ENCODE measurements at regions not wholly inside any gene's neighbourhood (a gene's known extent, or its start where the extent isn't known, plus 50 kb on each side); places are given as distances from the start of the nearest gene placed in this dataset.
"Not testable (repeated sequence)": the region's sequence is repeated elsewhere in the genome, so short reads cannot be mapped to it uniquely, and the experiment has no call there.

DNA sequence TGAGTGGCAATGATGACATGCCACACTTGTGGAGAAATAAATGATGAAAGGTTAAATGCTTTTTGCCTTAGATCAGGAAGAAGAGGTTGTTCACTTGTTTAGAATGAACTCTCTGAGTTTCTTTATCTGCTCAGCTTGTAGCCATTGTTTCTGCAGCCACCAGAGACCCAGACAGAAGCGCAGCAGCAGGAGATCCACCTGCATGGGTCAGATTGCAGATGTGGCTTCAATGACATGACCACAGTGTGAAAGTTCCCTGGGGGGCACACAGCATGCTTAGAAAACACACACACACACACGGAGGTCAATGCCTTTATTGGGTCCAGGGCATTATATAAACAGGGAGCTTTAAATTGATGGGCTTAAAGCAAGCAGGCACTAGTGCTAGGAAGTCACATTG, 129.0 kb upstream of the ZNF658 start:
- not testable (repeated sequence) for DNase-seq

DNA sequence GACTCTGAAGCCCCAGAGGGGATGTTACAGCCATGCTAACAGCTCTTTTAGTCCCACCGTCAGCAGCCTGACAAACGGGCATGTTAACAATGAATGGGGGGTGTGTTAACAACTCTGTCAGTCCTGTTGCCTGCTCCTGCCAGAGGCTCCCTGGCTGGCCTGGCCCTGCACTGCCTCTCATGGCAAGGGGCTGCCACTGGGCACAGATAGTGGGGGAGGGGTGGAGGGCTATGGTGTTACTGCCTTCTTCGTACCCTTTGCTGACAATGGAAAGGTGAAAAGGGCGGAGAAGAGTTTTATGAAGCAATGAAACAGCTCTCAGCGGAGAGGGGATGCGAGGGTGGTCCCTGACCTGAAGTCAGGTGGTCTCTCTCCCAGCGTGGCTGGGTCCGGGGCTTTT, 125.9 kb upstream of the ZNF658 start:
- not testable (repeated sequence) for DNase-seq

DNA sequence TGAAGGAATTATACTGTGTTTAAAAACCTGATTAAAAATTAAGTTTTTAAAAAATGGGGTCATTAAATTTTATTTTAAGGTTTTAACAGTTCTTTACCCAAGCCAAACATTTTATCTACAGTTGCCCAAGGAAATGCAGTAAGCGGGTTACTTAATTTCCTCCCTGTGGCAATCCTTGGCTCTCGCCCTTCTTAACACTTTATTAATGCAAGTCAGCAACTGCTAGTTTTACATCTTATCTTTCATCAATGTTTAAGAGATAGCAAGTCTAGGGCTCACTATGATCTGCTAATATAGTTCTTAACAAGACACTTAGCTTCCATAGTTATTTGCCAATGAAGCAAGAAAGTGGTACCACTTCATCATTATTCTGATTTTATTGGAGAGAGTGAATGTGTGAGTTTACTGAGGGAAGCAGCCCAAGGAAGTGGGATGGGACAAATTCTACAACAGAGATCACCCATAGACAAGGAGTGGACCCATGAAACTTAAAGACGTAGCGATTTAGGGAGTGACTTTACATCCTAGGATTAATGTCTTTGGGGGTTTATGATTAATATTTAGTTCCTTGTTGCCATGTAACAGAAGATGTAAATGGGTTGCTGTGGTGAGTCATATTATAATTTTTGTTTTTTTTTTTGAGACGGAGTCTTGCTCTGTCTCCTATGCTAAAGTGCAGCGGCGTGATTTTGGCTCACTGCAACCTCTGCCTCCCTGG, 120.4 kb upstream of the ZNF658 start:
- not testable (repeated sequence) for DNase-seq

DNA sequence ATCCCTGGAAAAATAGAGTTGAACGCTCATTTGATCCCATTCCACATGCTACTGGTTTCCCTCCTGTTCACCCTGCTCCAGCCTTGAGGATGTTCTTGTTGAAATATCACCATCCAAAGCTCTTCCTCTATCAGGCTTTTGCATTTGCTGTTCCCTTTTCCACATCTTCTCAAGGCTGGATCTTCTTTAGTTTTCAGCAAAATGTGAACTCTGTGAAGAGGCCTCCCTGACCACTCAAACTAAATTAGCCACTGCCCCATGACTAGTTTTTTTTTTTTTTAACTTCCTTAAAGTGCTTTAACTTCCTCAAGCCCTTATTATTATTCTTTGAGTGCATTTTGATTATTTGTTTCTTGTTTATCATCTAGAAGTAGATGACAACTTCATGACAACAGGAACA, 119.3 kb upstream of the ZNF658 start:
- not testable (repeated sequence) for DNase-seq

DNA sequence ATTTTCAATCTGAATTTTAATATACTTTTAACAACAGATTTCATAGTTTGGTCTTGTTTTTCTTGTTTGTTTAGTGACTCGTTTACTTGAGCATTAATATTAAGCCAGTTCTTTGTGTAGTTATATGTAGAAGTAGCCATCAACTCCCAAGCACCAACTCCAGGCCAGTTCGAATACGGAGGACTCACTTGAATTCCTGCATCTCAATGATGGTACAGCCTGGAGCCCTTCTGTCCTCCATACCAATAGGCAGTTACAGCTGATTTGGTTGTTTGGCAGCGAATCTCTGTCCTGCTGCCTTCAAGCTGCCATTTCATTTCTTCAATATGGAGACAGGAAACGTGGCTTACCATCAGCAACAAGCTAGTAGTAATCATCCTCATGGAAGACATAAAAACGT, 118.5 kb upstream of the ZNF658 start:
- not testable (repeated sequence) for DNase-seq

DNA sequence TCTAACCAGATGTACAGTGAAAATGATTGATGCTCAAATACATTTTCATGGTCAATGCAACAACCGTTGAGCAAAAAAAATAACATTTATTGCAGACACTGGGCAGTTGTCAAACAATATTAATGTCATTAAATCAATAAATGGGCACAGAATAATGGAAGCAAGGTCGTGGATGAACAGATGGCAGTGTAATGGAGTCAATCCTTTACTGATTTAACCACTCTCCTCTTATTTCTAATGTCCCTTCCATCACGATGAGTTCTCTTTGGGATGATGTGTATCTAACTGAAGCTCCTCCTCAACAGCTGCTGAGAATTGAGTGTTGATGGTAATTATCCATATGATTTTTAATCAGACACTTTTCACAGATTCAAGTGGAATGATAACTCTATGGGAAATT, 114.9 kb upstream of the ZNF658 start:
- not testable (repeated sequence) for DNase-seq

DNA sequence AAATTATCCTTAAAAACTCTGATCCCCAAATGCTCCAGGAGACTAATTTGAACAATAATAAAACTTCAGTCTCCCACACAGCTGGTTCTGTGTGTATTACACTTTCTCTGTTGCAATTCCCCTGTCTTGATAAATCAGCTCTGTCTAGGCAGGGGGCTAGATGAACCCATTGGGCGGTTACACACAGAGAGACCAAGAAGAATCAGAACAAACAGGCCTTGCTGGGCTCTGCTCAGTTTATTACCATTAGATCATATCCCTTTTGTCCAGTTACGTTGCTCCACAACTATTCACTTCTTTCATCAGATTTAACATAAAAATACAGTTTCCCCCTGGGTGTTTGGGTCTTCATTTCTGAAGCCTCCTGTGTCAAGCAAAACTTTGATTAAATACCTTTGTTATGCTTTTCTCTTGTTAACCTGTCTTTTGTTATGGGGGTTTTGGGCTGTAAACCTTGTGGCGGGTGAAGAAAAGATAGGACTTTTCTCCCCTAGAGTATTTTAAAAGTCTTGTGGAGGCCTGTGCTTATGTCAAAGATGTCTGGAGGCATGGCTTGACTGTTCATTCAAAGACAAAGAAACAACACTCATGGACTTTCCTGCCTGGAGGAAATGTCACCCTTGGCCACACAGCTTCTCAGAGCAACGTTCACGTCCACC, 109.3 kb upstream of the ZNF658 start:
- DNase-seq: not testable (repeated sequence)

DNA sequence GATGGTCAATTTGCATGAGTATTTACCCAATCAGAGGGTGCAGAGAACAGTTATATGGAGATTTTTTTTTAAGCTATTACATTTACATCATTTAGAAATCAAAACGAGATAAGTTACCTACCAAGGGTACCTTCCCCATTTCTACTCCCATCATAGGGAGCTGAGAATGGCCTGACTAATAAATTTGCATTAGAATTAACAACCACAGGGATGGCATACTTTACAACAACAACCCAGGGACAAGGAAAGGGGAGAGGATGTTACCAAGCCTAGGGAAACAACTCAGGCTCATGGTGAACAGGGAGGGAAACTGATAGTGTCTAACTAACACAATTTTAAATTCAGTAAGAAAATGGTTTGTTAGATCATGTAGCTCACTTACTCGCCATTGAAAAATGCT, 105.8 kb upstream of the ZNF658 start:
- not testable (repeated sequence) for DNase-seq

DNA sequence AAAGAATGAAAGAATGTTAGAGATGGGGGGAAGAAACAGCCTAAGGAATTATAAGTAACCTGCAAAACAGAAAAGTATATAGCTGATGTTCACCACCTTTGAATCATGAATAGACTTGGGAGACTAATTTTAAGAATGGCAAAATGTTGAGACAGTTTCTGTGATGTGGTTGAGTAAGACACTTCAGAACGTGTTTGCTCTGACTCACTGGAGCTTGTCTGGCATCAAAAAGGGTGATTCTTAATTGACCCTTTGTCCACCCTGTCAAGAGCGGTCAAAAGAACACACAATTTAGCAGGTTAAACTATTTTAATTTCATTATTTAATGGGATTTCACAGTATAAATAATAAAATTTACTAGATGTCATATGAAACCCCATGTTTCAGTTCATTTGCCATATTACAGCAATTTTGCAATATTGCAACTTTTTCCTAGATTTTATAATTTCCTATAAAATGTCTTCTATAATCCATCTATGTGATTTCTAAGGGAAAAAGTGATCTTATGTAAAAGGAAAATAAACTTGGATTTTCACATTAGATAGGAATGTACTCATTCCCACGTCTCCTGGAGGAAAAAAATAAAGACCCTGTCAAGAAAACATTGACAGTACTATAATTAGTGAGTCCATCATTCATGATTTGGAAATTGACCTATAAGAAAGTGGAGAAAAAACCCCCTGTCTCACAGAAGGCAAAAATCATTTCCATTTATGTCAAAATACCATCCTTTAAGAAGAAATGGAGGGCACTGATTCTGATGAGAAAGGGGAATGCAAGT, 104.6 kb upstream of the ZNF658 start:
- not testable (repeated sequence) for DNase-seq

DNA sequence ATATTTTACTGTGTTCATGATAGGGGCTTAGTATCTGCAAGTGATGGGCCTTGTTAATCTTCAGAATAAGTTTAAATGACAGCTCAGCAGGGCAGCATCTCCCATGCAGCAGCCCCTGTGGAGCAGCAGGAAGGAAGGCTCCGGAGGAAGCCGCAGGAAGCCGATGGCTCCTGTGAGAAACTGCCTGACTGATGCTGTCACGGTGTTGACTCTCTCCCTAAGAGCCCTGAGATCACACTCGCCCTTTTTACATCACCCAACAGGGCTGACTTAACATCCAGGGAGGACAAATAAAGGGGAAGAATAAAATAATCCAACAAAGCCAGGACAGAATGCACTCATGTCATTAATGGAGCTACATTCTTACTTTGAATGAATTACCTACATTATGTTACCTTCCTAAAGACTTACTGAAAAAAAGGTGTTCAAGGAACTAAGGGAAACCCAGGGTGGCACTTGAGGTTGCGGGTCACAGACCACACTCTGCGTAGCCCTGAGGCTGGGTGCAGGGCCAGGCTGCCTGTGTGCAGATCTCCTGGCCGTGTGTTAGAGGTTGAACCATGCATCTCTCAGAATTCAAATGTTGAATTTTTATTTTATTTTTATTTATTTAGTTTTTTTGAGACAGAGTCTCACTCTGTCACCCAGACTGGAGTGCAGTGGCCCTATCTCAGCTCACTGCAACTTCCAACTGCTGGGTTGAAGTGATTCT, 102.5 kb upstream of the ZNF658 start:
- DNase-seq: not testable (repeated sequence)

DNA sequence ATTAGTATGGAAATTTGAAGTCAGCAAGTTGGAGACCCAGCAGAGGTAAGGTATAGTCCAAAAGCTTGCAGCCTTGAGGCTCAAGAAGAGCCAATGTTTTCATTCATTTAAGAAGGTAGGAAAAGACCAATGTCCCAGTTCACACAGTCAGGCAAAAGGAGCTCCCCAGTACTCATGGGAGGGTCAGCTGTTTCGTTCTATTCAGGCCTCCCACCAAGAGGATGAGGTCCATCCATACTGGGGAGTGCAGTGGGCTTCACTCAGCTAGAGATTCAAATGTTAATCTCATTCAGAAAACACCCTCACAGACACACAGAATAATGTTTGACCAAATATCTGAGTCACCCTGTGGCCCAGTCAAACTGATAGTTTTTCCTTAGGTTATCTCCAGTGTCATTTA, 96.9 kb upstream of the ZNF658 start:
- not testable (repeated sequence) for DNase-seq

DNA sequence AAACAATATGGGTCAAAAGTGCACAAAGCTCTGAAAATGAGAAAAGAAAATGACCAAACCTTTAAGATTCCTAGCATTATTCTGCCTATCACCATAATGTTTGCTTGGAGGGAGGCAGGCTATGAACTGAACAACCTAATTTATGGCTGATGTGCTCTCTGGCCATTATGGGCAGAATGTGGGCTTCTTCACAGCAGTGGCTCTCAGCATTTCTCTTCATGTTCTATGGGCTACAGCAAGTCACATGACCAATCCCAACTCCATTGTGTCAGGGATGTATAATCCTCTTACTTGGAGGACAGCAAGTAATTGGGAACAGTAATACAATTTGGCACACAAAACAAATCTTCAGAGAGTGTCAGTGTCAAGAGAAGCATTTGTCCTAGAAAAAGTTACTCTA, 90.3 kb upstream of the ZNF658 start:
- not testable (repeated sequence) for DNase-seq

DNA sequence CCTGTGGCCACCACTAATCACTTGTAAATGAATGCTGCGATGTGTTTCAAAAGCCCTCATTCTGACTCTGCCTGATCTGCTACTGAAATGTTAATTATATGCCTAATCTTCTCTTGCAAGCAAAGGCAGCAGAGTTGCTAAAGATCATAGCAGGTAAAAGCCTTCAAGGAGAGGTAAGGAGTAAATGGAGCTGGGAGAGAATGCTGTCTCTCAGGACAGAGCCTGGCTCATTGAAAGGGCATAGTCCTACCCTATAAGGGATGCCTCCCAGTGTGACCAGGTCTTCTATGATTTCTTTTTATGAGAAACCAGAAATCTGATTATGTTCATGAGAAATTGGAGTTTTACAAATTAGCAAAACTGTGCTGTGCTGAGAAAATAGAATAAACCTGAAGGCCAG, 88.2 kb upstream of the ZNF658 start:
- DNase-seq: not testable (repeated sequence)

DNA sequence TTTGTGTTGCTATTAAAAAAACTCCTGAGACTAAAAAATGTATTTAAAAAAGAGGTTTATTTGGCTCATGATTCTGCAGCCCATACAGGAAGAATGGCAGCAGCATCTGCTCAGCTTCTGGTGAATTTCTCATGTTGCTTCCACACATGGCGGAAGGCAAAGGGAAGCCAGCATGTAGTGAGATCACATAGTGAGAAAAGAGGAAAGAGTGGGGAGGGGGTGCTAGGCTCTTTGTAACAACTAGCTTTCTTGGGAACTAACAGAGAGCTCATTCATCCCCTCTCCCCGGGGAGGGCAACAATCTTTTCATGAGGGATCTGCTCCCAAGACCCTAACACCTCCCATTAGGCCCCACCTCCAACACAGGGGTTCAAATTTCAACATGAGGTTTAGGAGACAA, 87.6 kb upstream of the ZNF658 start:
- DNase-seq: not testable (repeated sequence)

DNA sequence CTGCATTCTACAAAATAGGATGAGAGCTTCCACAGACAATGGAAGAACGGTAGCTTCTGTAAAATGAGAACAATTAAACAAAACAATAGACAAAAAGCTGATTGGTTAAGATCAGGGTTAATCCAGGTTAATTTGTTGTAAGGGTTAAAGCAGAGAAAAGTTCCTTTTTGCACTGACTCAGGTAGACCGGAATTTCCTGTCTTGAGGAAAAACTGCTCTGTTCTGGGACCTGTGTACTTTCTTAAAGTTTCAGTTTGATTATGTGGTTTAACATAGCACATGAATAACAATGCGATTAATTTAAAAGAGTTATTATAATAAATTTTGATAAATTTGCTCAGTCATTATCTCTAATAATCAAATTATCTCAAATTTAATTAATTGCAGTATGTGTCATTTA, 86.5 kb upstream of the ZNF658 start:
- DNase-seq: not testable (repeated sequence)

DNA sequence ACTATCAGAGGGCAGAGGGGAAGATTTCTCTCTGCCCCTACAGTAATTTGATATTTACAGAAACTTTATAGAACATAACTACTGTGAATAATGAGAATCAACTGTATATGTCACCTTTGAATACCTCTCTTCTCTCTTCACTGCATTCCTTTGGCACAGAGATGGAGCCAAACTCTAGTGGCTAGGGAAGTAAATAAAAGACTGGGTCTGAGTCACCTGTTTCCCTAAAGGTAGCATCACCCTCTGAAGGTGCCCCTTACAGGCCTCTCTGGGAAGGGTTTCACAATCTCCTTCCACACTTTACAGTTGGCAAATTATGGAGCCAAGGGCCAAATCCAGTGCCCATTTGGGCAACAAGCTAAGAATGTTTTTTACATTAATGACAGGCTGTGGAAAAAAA, 81.0 kb upstream of the ZNF658 start:
- not testable (repeated sequence) for DNase-seq

DNA sequence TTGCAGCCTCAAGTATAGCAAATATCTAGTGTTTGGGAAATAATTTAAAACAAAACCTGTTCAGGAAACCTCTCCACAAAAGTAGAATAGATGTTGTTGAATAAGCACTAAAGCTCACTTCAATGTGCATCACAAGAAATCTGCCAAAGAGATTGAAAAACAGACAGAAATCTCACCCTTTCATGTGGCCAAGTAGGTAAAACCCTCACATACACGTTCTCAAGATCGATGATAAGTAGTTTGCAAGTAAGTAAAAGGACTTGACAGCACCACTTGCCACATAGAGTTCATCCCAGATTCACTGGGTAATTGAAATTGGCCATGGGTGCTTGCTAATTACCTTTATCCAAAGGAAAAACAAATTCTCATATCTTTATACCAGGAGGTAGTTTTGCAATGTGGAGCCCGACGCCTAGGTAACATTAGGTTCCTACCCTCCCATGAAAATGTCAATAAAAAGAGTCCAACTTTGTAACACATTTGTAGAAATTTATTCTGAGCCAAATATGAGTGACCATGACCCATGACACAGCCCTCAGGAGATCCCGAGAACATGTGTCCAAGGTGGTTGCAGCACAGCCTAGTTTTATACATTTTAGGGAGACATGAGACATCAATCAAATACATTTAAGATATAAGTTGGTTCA, 80.4 kb upstream of the ZNF658 start:
- DNase-seq: not testable (repeated sequence)

DNA sequence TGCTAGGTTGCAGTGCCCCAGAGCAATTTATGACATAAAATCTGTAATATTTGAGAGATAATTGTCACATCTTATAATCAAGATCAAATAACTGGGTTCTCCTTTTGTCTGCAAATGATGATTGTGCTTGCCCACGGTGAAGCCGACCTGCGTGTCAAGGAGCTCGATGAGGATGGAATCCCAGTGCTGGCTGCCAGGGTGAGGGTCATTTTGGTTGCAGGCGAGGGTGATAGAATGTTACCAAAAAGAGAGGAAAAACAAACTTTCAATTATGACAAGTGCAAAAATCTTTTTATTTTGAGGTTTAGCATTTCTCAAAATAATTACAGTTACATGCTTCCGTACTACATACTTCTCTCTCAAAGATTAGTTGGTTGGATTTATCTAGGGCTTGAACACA, 76.4 kb upstream of the ZNF658 start:
- DNase-seq: not testable (repeated sequence)

DNA sequence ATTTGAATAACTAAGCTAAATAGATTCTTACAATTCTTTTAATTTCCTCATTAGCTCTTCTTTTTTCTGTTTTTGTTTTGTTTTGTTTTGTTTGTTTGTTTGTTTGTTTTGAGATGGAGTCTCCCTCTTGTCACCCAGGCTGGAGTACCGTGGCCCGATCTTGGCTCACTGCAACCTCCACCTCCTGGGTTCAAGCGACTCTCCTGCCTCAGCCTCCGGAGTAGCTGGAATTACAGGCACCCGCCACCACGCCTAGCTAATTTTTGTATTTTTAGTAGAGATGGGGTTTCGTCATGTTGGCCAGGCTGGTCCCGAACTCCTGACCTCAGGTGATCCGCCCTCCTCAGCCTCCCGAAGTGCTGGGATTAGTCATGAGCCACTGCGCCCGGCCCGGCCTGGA, 70.7 kb upstream of the ZNF658 start:
- DNase-seq: not testable (repeated sequence)

DNA sequence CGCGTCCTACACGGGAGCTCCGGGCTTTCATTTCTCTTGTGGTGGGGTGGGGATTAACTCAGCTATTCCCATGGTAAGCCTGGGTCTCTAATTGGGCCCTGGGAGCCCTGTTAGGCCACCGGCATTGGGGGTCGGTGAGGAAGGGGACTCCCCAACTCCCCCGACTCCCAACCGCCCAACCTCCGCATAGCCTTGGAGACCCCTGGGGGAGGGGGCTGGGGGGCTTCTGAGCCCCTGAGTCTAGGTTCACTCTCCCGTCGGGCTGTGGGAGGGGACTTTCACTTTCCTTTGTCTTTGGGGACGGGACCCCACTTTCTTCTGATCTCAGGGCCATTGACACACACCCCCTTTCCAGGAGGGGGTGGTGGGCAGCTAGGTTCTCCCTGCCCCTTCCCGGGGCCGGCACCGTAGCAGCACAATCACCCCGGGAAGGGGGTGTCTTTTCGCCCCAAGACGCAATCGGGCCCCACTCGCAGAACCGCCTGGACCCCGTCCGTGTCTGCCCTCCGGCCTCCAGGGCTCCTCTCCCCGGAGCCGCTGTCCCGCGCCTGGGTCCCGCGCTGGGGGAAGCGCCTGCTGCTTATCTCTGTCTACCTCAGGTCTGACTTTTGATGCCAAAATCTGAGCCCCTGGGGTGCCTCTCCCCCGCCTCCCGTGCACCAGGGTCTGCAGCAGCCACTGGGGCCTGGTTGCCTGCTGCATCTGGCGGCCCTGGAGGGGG, 69.6 kb upstream of the ZNF658 start:
- DNase-seq: not testable (repeated sequence)

DNA sequence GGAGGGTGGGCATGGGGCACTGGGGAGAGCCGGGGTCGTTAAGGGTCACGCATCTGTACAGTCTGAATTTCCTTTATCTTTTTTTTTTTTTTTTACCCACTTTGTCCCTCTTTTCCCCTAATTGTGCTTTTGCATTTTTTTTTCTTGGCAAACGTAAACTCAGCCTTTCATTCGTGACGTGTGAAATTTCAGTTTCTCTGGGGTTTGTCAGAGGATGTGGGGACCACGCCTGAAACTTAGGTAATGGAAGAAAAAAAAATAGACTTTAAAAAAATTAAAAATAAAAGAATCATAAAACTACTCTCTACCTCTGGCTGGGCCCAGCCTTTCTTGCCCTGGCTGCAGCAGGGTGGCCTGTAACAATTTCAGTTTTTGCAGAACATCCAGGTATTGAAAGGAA, 68.3 kb upstream of the ZNF658 start:
- DNase-seq: not testable (repeated sequence)
